Right ventricle myocardium inferior (tissue), 1 donor: ENCODE measurements at regions not wholly inside any gene's neighbourhood (a gene's known extent, or its start where the extent isn't known, plus 50 kb on each side); places are given as distances from the start of the nearest gene placed in this dataset.

Experiments used
- ATAC-seq: fragments of 200-7000 bp; cut with Tn5 transposase; one replicate; pipeline ENCODE4 v1.9.1; 2020; ENCODE audit warnings: mild to moderate bottlenecking, moderate library complexity
- DNase-seq: peaks from one replicate; pipeline ENCODE4 v3.0.0; 2021; ENCODE audit errors: missing footprints
- intact Hi-C: fragments of 100-400 bp; cut with DNase I; formaldehyde crosslinking; loops from one replicate; pipeline ENCODE4 v1.11.0; 2022
- donor health status: DM: no; HTN: yes; CAD: no; lungs with severe emphysema.

DNA sequence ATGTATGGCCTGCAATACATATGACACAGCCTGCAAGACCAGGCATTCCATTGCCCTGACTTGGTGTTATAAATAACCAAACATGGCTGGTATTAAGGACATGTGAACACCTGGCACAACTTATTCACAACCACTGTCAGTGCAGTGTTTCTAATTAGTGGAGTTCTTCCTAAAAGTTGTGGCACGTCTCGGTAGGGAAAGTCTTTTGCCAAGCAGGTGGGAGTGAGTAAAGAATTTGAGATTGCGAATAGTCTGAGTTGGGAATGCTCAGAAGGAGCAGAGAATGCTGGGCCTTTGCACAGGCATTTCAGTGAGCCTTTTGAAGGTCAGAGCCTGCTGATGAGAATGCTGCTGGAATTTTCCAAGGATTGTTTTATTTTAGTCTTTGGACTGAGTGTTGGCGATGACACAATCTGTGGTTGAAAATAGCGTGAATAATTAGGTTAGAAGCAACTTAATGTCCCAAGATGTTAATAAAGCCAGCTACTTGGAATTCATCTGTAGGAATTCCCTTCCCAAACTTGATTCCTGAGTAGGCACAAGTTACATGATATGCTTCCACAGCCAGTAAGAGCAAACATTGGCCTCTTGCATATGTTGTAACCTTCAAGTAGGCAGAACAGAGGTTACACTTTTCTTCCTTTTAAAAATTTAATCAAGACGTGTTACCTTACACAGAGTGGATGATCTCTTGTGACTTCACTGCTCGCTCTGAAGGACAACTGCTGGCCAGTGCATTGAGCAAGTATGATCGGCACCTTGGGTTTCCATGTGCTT lies 83.6 kb upstream of the PGRMC2 start:
- peak; percentile 48 for ATAC-seq
- intact Hi-C loops: no loop called here
- DNase-seq: no peak

- DNase-seq: no peak
- intact Hi-C loops: no loop called here
- ATAC-seq: no peak
Observed at GRCh38 chr4:128366212-128366611, 78.6 kb upstream of the PGRMC2 start.

GRCh38 chr4:128364565-128364964 lies 77.0 kb upstream of the PGRMC2 start:
- no peak for ATAC-seq
- no peak for DNase-seq
- intact Hi-C loops: no loop called here

DNA sequence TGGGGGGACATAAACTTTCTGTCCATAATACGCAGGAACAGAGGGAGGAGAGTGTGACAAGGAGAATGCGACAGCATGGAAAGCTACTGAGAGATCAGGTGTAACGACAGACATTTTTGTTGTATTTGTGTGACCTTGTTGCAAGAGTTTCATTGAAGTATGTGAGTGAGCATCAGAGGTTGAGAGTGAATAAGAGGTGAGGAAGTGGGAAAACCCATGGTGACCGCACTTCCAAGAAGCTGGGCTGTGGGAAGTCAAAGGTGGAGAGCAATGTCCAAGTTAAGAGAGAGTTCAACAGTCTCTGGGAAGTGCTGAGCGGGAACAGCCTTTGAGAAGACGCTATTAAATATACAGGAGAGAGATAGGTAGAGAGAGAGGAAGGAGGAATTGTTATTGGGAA lies 76.4 kb upstream of the PGRMC2 start:
- ATAC-seq (no peak), DNase-seq (no peak)
- intact Hi-C loops: no loop called here

GRCh38 chr4:128362760-128363159 lies 75.1 kb upstream of the PGRMC2 start:
- intact Hi-C loops: no loop called here
- no peak for ATAC-seq
- DNase-seq: no peak

DNA sequence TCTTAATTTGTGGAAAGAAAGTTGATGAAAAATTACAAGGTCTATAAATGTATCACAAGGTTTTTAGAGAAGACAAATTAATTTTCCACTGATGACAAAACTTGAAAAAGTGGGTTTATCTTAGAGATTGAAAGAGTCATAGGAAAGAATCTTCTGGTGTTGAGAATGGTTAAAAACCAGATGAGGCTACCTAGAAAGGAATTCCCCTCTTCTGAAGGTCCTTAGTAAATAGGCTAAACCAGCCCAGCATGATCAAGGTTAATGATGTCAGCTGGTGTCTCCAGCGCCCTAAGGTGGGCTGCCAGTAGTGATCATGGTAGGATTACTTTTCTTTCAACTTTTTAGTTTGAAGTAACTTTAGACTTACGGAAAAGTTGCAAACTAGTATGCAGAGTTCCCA lies 71.8 kb upstream of the PGRMC2 start:
- no peak for ATAC-seq
- DNase-seq: no peak
- intact Hi-C loops: no loop called here

GRCh38 chr4:128358913-128359279 lies 71.3 kb upstream of the PGRMC2 start:
- DNase-seq (no peak), ATAC-seq (peak; percentile 23)
- intact Hi-C loops: loop anchor here (1.0 kb wide), 1 partner anchor 72 kb away; the partner anchor contains the start of gene PGRMC2

DNA sequence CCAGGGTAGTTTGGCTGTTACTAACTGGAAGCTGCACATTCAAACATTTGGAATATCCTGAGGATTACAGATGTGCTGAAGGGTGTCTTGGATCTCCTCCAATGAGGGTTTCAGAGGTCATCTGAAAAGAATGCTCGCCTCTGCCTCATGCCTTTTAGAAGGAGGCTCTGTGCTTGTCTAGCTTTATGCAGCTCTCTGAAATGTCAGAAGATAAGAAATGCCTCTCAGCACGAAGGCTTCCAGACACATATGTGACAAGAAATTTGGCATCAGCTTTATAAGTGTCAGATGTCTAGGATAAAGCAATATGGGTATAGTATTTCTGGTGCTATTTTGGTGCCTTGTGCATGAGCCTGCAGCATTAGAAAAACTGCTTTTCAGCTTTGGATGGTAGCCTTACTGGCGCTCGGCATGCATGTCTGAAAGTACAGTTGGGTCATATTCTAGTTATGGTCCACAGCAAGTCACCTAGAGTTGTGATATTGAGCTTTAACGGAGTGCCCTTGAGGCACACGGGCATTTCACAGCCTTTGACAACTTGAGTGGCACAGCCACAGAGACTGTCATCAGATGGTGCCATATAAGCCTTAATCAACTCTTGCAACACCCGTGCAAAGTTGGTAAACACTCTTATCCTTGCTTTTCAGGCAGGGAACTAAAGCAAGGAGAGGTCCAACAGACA lies 70.8 kb upstream of the PGRMC2 start:
- no peak for DNase-seq
- intact Hi-C loops: loop anchor here (1.0 kb wide), 1 partner anchor 71 kb away; the partner anchor contains the start of gene PGRMC2
- ATAC-seq: peak; percentile 90

DNA sequence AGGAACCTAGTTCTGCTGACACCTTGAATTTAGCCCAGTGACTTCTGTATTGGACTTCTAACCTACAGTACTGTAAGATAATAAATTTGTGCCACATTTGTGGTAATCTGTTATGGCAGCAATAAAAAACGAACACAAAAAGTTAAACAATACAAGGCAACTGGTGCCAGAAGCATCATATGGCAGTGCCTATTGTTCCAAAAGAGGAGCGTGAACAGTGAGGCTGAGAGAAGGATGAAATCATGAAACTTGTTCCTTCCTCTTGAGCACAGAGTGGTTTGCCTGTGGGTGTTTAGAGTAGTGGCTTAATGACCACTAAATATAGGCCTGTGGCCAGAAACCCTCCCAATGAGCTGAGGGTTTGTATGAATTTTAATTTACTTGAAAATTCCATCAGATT lies 69.7 kb upstream of the PGRMC2 start:
- ATAC-seq: no peak
- DNase-seq: no peak
- intact Hi-C loops: no loop called here

DNA sequence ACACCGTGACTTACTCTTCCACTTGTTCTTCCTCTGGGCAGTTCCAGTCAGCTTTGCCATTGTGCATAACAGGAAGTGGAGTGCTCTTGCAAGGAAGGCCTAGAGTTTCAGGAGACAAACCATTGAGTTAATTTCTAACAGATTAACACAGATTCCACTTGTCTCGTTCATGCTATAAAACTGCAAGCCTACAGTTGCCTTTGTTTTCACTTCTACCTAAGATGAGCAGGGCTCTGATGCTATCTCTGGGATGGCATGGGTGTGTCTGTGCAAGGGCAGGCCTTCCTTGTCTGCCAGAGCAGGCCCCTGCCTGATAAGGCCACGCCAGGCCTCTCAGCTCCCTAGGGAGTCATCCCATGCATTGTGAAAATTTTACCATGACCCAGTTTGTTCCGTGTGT lies 67.7 kb upstream of the PGRMC2 start:
- DNase-seq (no peak), ATAC-seq (no peak)
- intact Hi-C loops: no loop called here

- ATAC-seq (no peak), DNase-seq (no peak)
- intact Hi-C loops: no loop called here
Observed at GRCh38 chr4:128354205-128354821, 66.7 kb upstream of the PGRMC2 start.

- intact Hi-C loops: no loop called here
- DNase-seq (no peak), ATAC-seq (no peak)
Observed at GRCh38 chr4:128353791-128354190, 66.2 kb upstream of the PGRMC2 start.

DNA sequence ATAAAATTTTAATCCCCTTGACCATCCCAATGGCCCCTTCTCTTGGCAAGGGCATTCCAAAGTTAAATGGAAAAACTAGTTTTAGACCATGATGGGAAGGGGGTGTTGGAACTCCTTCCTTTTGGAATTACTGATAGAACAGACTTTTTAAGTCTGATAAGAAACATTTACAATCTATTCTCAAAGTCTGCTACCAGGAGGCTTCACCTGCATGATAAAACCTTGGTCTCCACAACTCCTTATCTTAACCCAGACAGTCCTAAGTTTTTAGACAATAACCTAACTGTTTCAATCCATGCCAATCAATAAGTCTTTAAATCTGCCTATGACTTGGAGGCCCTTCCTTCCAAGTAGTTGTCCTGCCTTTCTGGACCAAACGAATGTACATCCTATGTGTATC lies 63.9 kb upstream of the PGRMC2 start:
- DNase-seq (no peak), ATAC-seq (no peak)
- intact Hi-C loops: no loop called here

GRCh38 chr4:128350449-128351045 lies 62.9 kb upstream of the PGRMC2 start:
- intact Hi-C loops: no loop called here

GRCh38 chr4:128349921-128350320 lies 62.3 kb upstream of the PGRMC2 start:
- ATAC-seq: no peak
- intact Hi-C loops: no loop called here

More at GRCh38 chr4:128350449-128351045, 62.9 kb upstream of the PGRMC2 start:
- peak; percentile 10 for ATAC-seq
- no peak for DNase-seq

GRCh38 chr4:128347930-128348660 lies 60.5 kb upstream of the PGRMC2 start:
- peak; percentile 37 for ATAC-seq
- DNase-seq: no peak
- intact Hi-C loops: no loop called here

More at GRCh38 chr4:128349921-128350320, 62.3 kb upstream of the PGRMC2 start:
- DNase-seq: no peak

DNA sequence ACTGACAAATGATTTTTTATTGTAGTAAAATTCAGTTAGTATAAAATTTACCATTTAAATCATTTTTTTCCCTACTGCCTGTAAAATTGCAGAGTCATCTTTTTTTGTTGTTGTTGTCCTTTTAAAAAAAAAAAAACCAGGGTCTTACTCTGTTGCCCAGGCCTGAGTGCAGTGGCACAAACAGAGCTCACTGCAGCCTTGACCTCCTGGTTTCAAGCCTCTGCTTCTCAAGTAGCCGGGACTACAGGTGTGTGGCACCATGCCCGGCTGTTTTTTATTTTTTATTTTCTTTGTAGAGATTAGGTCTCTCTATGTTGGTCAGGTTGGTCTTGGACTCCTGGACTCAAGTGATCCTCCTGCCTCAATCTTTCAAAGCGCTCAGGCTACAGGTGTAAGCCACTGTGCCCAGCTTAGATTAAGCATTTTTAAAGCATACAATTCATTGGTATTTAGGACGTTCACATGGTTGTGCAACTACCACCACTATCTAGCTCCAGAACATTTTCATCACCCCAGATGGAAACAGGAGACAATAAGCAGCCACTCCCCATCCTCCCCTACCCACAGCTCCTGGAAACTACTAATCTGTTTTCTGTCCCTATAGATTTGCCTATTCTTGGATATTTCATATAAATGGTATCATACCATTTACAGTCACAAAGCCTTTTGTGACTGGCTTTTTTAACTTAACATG lies 59.7 kb upstream of the PGRMC2 start:
- DNase-seq (no peak), ATAC-seq (no peak)
- intact Hi-C loops: no loop called here

DNA sequence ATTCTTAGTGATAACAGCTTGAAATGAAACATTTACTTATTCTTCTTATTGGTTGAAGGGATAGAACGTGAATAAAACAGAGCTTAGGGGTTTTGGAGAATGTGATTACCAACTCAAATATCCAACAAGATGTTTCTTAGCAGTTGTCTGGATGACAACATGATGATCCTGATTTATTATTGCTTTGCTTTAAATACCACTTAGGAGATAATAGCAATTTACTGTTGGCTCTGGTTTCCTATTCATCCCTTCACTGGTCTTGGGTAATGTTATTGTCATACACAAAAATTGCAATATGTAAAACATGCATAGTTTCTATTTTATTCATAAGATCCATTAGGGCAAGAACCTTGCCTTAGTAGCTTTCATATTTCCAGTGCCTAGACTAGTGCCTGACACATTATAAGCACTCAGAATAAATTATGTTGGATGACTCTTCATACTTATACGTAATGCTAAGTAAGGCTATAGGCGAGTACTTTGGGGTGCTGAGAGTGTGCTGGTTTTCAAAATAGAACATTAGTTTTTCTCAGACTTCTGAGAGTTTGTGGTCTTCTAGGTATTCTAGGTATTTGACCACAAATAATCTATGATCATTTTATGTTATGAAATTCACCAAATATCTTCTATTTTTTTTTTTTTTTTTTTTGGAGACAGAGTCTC lies 58.6 kb upstream of the PGRMC2 start:
- DNase-seq (no peak), ATAC-seq (no peak)
- intact Hi-C loops: no loop called here
